ENCODE measurements at regions not wholly inside any gene's neighbourhood (a gene's known extent, or its start where the extent isn't known, plus 50 kb on each side); places are given as distances from the start of the nearest gene placed in this dataset.

DNA sequence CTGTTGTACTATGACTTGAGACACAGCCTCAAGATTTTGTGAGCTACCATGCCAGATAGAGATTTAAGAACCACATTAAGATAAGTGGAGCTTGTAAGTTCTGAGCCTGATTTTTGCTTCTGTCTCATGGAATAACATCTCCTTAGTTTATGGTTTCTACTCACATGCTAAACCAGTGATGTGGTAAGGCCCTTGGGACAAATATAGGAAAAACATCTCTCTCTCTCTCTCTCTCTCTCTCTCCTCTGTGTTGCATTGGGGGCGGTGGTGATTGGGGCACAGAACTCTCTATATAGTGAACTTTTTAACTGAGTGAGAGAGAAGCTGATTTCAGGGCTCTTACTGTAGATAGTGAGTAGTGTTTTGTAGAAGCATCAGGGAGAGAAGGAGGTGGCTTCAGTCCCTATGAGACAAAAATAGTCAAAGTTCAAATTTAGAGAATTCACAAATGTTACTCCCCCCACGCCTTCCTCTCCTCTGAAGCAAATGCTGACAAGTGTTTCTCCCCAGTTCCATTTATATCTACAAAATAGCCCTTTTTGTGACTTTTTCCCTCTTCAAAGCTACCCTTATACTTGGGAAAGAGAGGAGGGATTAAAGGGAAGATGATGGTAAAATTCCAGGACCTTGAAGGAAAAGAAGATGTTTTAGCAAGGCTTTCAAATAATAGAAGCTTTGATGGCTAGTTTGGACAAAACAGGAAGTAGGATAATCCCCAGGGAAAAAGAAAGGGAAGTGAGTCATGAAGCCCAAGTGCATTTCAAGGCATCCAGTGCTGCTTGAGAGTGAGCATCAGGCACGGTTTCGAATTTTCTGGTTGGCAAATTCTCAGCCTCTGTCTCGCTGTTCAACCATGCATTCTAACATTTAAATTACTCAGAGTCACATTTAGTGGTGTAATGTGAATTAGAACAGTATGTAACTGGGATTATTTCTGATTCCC is 134.3 kb upstream of the AP1S2 start:
- TF ChIP-seq, protein P1, sequence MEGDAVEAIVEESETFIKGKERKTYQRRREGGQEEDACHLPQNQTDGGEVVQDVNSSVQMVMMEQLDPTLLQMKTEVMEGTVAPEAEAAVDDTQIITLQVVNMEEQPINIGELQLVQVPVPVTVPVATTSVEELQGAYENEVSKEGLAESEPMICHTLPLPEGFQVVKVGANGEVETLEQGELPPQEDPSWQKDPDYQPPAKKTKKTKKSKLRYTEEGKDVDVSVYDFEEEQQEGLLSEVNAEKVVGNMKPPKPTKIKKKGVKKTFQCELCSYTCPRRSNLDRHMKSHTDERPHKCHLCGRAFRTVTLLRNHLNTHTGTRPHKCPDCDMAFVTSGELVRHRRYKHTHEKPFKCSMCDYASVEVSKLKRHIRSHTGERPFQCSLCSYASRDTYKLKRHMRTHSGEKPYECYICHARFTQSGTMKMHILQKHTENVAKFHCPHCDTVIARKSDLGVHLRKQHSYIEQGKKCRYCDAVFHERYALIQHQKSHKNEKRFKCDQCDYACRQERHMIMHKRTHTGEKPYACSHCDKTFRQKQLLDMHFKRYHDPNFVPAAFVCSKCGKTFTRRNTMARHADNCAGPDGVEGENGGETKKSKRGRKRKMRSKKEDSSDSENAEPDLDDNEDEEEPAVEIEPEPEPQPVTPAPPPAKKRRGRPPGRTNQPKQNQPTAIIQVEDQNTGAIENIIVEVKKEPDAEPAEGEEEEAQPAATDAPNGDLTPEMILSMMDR (conservative IDR thresholded peaks at IDR 0.05; ENCODE audit: low read length), result no peak
- TF ChIP-seq EZH2phosphoT487 (IDR thresholded peaks at IDR 0.05; ENCODE audit: borderline replicate concordance, low read depth, low read length), result no peak
